IPS-NIHi7 (cell line): ENCODE measurements at regions not wholly inside any gene's neighbourhood (a gene's known extent, or its start where the extent isn't known, plus 50 kb on each side); places are given as distances from the start of the nearest gene placed in this dataset.

ENCODE experiments used
- DNase-seq: peaks from one replicate; pipeline ENCODE4 v3.0.0; 2012; ENCODE audit warnings: mixed read lengths; ENCODE audit errors: extremely low spot score

DNA sequence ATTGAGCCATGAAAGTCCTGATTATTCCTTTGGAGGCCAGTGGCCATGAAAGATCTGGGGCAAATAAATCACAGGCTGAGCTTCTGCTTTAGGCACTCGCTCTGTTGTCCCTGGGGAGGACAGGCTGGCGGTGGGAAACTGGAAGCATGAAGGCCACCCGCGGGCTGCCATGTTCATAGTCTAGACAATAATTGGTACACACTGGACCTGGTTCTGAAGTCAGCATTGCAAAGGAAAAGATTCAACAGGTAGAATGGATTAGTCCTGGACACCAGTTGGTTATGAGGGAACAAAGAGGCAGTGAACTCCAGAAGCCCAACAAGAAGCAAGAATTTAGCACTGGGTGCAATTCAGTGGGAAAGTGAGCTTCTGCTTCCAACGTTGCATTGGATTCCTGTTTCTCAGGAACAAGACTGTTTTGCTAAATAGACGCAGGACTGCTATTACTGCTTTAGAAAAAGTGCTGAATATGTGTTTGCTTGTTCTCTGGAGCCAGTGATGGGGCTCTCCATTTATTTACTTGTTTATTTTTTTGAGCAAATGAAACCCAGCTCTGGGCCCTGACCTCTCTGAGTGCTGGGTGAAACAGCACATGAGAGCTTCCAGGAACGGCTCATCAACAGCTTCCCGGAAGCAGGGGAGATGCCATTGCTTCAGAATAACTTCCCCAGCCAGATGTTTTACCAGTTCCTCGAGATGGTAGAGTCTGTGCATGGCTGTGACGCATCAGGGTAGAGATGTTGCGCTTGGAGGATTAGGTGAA, 336.4 kb downstream of the ZNF536 start:
- DNase-seq, result no peak

DNA sequence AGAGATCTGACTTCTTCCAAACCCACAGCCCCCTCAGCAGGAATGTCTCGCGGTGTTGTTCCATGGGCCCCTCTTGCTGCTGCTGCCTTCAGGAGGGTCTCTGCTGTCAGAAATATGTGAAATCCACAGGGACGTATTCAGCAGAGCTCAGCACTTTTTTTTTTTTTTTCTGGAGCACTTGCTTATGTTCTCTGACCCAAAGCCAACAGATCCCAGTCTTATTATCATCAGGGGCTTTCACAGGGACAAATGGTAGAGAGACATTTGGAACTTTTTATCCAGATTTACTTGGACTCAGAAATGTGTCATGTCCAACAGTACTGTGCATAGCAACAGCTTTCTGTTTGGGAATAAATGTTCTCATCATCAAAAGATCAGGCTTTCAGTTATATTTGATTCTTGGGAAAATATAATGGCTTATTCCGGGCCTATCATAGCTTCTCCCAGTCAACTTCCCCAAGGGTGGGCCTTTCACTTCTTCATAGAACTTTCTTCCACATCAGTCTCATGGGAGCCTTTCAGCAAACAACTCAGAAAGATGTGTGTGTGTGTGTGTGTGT, 332.7 kb downstream of the ZNF536 start:
- DNase-seq, result no peak

GRCh38 chr19:30703645-30704044, 331.5 kb downstream of the ZNF536 start:
- DNase-seq, result no peak

- no peak for DNase-seq
These were observed 329.0 kb downstream of the ZNF536 start for GRCh38 chr19:30701178-30701577.

- no peak for DNase-seq
These were observed 327.7 kb downstream of the ZNF536 start for GRCh38 chr19:30699871-30700280.

DNA sequence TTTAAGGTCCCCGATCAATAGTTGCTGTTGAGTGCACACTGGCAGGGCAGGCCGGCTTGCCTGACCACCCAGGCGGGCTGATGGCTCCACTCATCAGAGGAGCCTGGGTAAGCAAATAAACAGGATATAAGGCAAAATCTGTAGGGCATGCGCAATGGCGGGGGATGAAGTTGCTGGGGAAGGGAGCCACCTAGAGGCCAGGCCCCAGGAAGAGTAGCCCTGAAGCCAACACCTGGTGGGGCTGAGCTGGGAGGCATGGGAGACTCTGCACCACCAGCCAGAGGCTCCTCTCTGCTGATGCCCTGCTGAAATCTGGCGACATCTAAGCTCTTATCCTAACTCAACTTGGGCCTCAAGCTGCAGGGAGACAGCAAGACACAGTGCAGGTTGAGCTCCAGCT, 324.3 kb downstream of the ZNF536 start:
- peak; percentile 97 for DNase-seq

DNA sequence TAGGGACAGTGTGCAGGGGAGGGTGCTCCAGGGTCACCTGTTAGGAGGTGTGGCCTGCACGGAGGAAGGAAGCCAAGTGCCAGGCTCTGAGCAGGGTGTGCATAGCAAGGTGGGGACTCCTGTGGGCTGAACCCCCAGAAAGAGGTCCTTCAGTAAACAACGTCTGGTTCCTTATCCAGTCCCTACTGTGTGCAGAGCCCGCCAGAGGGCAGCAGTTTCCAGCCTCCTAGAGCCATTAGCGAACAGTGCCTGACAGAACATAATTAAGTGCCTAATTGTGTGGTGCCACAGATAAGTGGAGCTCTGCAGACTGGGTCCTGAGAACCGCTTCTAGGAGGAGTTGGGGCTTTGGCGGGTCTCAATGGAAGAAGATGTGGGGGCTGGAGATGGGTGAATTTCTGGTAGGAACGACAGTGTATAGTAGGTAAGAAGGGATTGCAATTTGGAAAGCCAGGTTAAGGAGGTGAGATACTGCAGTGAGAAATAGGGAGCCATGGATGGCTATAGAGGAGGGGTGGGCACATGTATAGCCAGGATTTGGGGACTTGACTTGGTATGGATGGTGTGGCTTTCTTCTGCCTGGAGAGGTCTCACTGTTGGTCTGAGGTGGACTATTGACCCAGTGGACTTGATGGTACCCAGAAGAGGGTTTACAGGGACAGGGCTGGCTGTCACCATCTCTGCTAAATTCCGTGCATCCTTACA, 323.1 kb downstream of the ZNF536 start:
- peak; percentile 53 for DNase-seq

DNA sequence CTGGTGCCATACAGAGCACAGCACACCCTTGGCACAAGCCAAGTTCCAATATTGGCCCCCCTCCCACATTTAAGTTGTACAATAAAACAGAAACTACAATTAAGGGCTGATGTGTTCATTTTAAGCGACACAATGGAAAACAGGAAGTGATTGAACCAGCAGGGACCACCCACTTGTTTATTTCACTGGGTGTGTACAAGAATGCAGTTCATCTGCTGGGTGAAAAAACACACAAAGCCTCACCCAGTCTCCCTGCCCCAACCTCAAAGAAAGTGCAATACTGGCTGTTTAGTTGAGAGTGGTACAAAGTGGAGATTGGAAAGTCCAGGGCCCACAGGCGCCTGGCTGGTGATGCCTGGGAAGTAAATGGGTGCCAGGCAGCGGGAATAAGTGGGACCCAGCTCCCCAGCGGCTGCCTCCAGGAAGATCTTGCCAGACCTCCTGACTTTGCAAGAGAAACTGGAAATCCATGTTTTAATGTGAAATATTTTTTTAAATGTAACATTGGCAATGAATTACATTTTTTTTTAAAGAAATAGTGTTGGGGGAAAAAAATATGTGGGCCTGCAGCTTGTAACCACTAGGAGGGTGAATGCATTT, 322.1 kb downstream of the ZNF536 start:
- no peak for DNase-seq

DNA sequence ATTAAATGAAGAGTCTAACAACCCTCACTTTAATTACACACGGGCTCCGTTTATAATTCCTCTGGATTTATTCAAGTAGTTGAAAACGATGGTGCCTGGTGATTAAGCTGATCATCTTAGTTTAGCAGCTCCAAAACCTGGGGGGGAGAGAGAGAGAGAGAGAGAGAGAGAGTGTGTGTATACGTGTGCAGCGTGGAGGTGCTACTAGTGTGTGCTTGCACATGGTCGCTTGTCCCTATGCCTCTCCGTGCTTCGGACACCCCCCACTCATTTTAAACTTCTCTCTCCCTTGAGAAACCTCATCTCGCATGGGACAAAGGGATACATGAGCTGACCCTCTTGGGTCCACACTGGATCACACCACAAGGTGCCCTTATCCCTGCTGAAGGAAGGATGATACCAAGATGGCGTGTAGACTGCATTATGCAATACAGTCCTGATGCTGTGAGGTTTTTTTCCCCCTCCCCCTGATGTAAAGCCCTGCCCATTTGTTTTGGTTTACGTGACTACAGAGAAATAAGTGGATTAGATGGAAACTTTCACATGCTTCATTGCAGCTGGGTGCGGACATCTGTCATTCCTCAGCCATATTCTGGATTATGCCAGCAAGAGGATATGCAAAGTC, 320.8 kb downstream of the ZNF536 start:
- no peak for DNase-seq

DNA sequence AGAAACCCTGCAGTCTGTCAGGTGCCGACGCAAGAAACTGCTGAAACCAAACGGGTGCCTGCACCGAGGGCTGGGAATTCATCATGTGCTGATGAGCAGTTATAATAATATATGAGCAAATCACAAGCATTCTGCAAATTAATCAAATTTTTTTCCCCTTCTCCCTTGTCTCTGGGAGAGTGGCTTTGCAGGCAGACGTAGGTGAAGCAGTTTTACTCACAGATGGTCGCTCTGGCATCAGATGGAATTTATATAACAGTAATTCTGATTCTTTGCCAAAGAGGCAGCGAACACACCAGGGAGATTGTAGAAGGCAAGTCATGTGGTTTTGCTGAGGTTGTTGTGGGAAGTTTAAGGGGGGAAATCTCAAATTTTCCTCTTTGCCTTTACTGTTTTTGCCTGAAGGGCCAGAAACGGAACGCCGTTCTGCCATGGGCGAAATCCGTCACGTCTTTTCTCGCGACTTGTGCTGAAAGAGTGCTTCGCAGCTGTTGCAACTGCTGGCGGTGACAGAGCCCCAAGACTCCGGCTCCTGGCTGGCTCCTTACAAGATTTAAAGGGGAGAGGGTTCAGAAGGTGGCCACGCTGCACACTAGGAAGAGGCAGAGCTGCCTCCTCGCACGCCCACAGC, 320.1 kb downstream of the ZNF536 start:
- DNase-seq, result no peak

- DNase-seq, result no peak
These were observed 319.6 kb downstream of the ZNF536 start for GRCh38 chr19:30691819-30692166.

DNA sequence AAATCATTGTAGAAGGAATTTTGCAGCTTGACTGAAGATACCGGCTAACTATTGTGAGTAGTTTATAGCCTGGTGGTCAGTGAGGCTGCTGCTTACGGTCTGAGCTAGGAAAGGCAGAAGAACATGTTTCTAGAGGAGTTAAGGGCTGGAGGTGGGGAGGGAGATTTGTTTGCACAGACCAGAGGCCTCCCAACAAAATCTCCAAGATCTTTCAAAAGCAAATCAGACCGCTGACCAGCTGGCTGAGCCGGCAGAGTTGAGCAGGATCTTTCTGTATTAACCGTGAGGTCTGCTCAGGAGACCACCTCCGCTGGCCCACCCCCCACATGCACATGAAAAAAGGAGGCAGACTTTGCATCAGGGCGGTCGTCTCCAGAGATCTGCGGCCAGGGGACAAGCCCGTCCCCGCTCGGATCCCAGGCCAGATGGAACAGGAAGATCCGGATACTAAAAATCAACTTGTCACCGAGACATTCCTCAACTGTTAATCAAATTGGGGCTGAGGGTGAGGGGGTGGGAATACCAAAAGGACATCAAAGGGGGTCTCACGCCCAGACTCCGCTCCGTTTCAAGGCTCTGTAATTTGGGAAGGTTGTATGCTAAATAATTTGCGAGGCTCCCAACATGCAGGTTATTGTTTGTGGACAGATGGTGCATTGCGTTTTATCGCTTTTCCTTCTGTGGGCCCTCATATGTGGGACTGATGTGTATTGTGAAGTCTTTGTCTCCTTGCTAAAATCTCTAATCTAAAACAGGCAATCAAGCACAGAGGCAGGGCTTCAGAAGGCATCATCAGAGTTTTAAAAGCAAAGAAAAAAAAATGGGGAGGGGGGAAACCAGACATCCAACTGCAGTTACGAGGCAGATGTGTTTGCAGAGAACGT, 319.0 kb downstream of the ZNF536 start:
- DNase-seq, result peak; percentile 36

DNA sequence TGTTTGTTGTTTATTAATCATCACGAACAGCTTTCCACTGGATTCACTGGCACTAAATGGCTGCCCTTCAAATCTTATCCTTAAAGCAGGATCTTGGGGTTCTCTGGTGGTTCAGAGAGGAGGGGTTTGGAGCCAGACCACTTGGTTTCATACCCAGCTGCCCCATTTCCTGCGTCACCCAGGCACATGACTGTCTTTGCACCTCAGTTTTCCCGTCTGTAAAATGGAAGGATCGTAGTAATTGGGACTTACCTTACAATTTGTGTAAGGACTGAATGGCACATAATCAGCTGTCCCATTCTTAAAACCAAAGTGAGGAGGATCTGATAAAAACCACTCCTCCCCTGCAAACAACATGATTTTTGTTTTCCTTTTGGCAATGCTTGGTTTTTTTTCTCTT, 318.3 kb downstream of the ZNF536 start:
- no peak for DNase-seq

DNA sequence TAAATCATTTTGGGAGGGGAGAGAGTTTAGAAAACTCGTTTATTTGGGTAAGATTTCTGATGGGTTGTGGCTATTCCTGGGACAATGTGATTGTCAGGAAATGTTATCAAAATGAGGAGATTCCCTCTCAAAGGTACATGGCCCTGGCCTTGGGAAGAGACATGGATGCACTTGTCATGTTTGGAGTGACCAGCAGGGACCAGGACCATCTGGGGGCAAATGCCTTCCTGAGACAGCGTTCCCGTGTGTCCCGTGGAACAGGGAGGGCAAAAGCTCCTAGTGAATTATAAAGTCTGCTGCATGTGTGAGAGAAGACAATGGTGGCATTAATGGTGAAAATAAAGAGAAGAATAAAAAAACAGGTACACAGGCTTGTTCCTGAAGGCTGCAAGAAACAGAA, 317.3 kb downstream of the ZNF536 start:
- no peak for DNase-seq

GRCh38 chr19:30688696-30689095, 316.5 kb downstream of the ZNF536 start:
- no peak for DNase-seq

DNA sequence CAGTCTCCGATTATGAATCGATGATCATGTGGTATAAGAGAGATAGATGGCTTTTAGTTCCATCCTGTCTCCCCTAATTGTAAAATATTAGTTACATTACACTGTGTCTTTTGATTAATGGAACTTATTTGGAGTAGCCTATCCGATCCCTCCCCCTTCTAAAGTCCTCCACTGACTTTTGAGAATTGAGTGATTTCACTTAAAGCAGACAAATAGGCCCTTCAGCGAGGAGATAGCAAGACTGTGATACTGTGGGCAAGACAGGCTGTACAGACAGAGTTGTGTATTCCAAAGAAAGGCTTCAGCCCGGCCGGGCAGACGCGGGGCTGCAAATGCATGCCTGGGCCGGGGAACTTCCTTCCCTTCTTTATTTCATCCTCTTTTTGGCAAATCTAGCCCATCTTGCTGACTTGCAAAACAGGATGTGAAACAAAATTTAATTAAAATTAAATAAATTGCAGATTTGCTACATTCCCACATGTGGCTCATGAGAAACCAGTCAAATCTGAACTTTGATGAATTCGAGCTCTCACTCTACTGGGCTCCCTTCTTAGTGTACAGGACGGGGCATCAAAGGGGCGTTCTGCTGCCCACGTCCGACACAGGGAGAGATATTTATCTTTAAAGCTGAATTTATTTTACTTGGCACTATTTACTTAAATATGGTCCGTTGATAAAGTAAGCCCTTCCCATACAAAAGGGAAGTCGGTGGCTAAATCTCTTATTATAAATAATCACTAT, 314.8 kb downstream of the ZNF536 start:
- DNase-seq, result no peak

GRCh38 chr19:30686176-30686820, 314.1 kb downstream of the ZNF536 start:
- no peak for DNase-seq

- DNase-seq, result no peak
These were observed 313.3 kb downstream of the ZNF536 start for GRCh38 chr19:30685426-30686000.

GRCh38 chr19:30684613-30685012, 312.4 kb downstream of the ZNF536 start:
- no peak for DNase-seq
